BJ (cell line): ENCODE measurements at regions not wholly inside any gene's neighbourhood (a gene's known extent, or its start where the extent isn't known, plus 50 kb on each side); places are given as distances from the start of the nearest gene placed in this dataset.

Experiments used
- CTCF ChIA-PET: fragments of 350-600 bp; formaldehyde crosslinking; extraction: SDS; loops from one replicate; lab custom pipeline; 2021; ENCODE audit warnings: antibody characterized with exemption, inconsistent platforms; lab: Yijun Ruan, JAX
- POLR2A ChIA-PET: fragments of 300-600 bp; sonication (Branson Sonifier 250); formaldehyde crosslinking; extraction: SDS; loops from one replicate; lab custom pipeline; 2021; ENCODE audit warnings: antibody characterized with exemption; lab: Charles Lee
- DNase-seq: peaks from one replicate; pipeline ENCODE4 v3.0.0-alpha.2; 2011; ENCODE audit warnings: low read depth
- H3K27me3 ChIP-seq: 2 replicates; pipeline ENCODE4 v1.6.0; 2011; ENCODE audit warnings: low read length; ENCODE audit not compliant: control insufficient read depth, insufficient read depth
- H3K36me3 ChIP-seq: 2 replicates; pipeline ENCODE4 v1.5.1; 2011; ENCODE audit warnings: low read length; ENCODE audit not compliant: control insufficient read depth, insufficient read depth
- H3K4me3 ChIP-seq: 2 replicates; pipeline ENCODE4 v1.5.1; 2011; ENCODE audit warnings: low read depth, mild to moderate bottlenecking, control low read depth, low read length
- TF ChIP-seq, protein P1 (sequence below): IDR thresholded peaks from 2 replicates; pipeline ENCODE4 v1.5.1; 2011; ENCODE audit warnings: low read depth, mild to moderate bottlenecking, control low read depth, inconsistent platforms, low read length, moderate library complexity; ENCODE audit not compliant: insufficient read depth

DNA sequence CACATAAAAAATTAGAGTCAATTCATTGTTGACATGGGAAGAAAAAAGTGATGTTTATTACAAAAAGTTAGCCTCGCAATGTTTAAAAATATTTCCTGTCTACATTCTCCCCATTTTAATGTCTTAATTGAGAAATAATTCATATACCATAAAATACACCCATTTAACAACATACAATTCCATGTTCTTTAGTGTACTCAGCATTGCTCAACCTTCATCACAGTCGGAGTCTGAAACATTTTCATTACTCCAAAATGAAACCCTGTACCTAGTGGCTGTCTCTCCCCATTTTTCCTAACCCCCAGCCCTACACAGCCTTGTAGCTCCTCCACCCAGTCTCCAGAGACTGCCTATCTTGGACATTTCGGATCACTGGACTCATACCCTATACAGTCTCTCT, 103.9 kb upstream of the CBLN2 start:
- DNase-seq = no peak
- Histone ChIP-seq H3K4me3 (no peak overlapping the region), H3K36me3 (no peaks in the 10 kb centered on the region), H3K27me3 (no peaks in the 10 kb centered on the region)
- CTCF ChIA-PET = no interaction called here
- TF ChIP-seq, protein P1, sequence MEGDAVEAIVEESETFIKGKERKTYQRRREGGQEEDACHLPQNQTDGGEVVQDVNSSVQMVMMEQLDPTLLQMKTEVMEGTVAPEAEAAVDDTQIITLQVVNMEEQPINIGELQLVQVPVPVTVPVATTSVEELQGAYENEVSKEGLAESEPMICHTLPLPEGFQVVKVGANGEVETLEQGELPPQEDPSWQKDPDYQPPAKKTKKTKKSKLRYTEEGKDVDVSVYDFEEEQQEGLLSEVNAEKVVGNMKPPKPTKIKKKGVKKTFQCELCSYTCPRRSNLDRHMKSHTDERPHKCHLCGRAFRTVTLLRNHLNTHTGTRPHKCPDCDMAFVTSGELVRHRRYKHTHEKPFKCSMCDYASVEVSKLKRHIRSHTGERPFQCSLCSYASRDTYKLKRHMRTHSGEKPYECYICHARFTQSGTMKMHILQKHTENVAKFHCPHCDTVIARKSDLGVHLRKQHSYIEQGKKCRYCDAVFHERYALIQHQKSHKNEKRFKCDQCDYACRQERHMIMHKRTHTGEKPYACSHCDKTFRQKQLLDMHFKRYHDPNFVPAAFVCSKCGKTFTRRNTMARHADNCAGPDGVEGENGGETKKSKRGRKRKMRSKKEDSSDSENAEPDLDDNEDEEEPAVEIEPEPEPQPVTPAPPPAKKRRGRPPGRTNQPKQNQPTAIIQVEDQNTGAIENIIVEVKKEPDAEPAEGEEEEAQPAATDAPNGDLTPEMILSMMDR = no peak
- POLR2A ChIA-PET = no interaction called here

GRCh38 chr18:72640557-72640956, 96.4 kb upstream of the CBLN2 start:
- CTCF ChIA-PET = no interaction called here
- no peak overlapping the region for H3K4me3 ChIP-seq

GRCh38 chr18:72638376-72638775, 94.2 kb upstream of the CBLN2 start:
- no peak for DNase-seq
- TF ChIP-seq, protein P1 = no peak
- H3K27me3 ChIP-seq = no peaks in the 10 kb centered on the region
- no peaks in the 10 kb centered on the region for H3K36me3 ChIP-seq
- ChIA-PET CTCF (no interaction called here), POLR2A (no interaction called here)
- no peak overlapping the region for H3K4me3 ChIP-seq

More at GRCh38 chr18:72640557-72640956, 96.4 kb upstream of the CBLN2 start:
- POLR2A ChIA-PET = no interaction called here
- no peak for DNase-seq
- no peaks in the 10 kb centered on the region for H3K36me3 ChIP-seq
- TF ChIP-seq, protein P1 = no peak
- H3K27me3 ChIP-seq = no peaks in the 10 kb centered on the region

- DNase-seq = no peak
- Histone ChIP-seq H3K4me3 (no peak overlapping the region), H3K36me3 (no peaks in the 10 kb centered on the region), H3K27me3 (no peaks in the 10 kb centered on the region)
- TF ChIP-seq, protein P1 = no peak
- ChIA-PET POLR2A (no interaction called here), CTCF (no interaction called here)
Observed at GRCh38 chr18:72637721-72638120, 93.6 kb upstream of the CBLN2 start.

- Histone ChIP-seq H3K4me3 (no peak overlapping the region), H3K36me3 (no peaks in the 10 kb centered on the region), H3K27me3 (no peaks in the 10 kb centered on the region)
- ChIA-PET CTCF (no interaction called here), POLR2A (no interaction called here)
- no peak for DNase-seq
- TF ChIP-seq, protein P1 = no peak
Observed at GRCh38 chr18:72637299-72637698, 93.2 kb upstream of the CBLN2 start.
